GM18873 (cell line): ENCODE measurements at regions not wholly inside any gene's neighbourhood (a gene's known extent, or its start where the extent isn't known, plus 50 kb on each side); places are given as distances from the start of the nearest gene placed in this dataset.
"Not testable (repeated sequence)": the region's sequence is repeated elsewhere in the genome, so short reads cannot be mapped to it uniquely, and the experiment has no call there.

Experiments used
- ATAC-seq: cut with Tn5 transposase; IDR thresholded peaks from one replicate; pipeline ENCODE4 v1.9.1; 2021; ENCODE audit warnings: mild to moderate bottlenecking, moderate library complexity, moderate number of reproducible peaks; ENCODE audit not compliant: unreplicated experiment, low FRiP score

- no peak for ATAC-seq
These were observed 1180.9 kb downstream of the OTOL1 start for GRCh38 chr3:162677475-162677874.

DNA sequence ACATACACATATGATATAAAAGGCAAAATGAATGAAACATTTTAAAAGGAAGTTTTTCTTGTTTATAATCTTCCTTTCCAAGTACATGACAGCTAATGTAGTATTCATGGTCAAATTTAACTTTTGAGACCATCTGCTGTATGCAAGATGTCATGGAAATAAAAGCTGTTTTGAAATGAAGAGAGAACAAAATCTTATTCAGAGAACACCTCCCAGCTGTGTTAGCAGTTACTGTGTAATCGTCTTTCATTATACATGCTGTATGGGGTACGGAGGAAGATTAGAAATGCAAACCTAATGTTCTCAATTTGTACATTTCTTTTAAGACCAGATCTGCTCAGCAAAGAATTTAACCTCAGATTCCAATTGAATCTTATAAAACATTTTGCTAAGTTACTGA is 1182.3 kb downstream of the OTOL1 start:
- no peak for ATAC-seq

GRCh38 chr3:162684260-162684659 is 1187.7 kb downstream of the OTOL1 start:
- ATAC-seq: no peak

DNA sequence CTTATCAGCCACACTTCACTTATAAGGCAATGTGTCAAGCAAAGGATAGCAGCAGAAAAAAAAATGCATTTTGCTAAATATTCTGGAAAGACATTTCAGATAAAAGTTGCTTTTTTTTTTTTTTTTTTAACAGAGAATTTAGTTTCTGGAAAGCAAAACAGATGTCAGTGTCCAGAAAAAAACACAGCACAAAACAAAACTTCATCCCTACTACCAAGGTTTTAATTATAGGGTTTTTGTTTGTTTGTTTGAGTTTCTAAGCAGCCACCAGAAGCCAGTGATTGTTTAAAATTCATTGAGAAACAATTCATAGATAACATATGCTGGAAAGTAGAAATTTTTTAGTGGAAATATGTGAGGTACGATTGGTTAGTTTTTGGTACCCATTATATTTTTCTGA is 1202.7 kb downstream of the OTOL1 start:
- ATAC-seq: no peak

DNA sequence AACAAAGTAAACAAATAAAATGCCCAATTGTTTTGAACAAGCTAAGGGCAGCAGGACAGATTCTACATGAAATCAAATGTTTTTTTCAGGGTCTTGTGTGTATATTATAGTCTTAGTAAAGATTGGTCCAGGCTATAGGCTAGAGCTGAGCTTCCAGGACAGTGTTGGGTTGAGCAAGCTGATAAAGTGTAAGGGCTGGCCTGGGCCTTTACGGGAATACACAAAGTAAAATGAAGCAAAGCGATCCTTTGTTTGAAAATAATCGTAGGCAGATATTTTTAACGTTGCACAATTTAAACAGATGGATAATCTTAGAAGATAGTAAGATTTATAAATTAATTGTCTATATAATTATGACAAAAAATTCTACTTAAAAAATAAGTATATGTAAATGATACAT is 1204.6 kb downstream of the OTOL1 start:
- no peak for ATAC-seq

GRCh38 chr3:162702768-162703385 is 1206.3 kb downstream of the OTOL1 start:
- no peak for ATAC-seq

DNA sequence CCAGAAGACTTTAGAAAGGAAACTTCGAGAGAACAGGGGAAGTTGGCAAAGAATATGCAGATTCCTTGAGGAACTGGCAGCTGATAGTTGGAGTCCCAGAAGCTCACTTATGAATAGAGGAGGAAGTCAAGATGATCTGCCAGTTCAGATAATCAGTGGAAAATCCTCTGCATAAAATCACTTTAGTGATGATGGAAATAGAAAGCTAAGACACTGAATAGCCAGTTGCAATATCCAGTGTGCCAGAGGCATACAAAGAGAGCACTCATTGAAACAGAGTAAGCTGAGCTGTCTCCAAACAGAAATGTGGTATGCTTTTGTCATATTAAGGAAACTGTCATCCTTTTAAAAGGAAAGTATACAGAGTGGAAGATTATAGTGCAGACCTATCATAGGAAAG is 1207.6 kb downstream of the OTOL1 start:
- ATAC-seq: no peak

GRCh38 chr3:162704799-162705385 is 1208.3 kb downstream of the OTOL1 start:
- no peak for ATAC-seq

GRCh38 chr3:162708394-162708793 is 1211.8 kb downstream of the OTOL1 start:
- ATAC-seq: not testable (repeated sequence)

- ATAC-seq: not testable (repeated sequence)
These were observed 1212.5 kb downstream of the OTOL1 start for GRCh38 chr3:162708942-162709706.

- no peak for ATAC-seq
These were observed 1213.9 kb downstream of the OTOL1 start for GRCh38 chr3:162710332-162711112.

DNA sequence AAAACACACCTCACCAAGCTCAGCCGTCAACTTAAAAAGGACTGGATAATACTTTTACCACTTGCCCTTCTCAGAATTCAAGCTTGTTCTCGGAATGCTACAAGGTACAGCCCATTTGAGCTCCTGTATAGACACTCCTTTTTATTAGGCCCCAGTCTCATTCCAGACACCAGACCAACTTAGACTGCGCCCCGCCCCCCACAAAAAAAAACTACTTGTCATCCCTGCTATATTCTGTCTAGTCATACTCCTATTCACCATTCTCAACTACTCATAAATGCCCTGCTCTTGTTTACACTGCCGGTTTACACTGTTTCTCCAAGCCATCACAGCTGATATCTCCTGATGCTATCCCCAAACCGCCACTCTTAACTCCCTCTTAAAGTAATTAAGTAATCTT is 1220.5 kb downstream of the OTOL1 start:
- not testable (repeated sequence) for ATAC-seq

- ATAC-seq: no peak
These were observed 1222.1 kb downstream of the OTOL1 start for GRCh38 chr3:162718697-162719096.

- ATAC-seq: no peak
These were observed 1223.2 kb downstream of the OTOL1 start for GRCh38 chr3:162719684-162720341.

GRCh38 chr3:162721736-162722135 is 1225.1 kb downstream of the OTOL1 start:
- no peak for ATAC-seq

- ATAC-seq: no peak
These were observed 1225.7 kb downstream of the OTOL1 start for GRCh38 chr3:162722337-162722736.

- not testable (repeated sequence) for ATAC-seq
These were observed 1226.2 kb downstream of the OTOL1 start for GRCh38 chr3:162722796-162723195.

DNA sequence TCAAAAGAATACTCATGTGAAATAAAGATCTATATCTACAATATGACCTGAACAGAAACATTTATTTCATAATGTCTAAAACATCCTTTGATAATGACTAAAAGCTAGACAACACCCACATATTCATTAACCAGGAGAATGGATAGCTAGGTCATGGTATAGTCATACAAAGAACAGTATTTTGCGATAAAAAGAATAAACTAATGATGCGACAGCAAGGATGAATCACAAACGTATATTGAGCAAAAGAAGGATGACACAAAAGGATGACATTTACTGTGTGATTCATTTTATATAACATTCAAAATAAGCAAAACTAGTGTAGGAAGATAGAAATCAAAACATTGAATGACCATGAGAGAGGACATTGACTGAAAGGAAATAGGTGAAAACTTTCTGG is 1233.1 kb downstream of the OTOL1 start:
- ATAC-seq: no peak

GRCh38 chr3:162731961-162732360 is 1235.4 kb downstream of the OTOL1 start:
- ATAC-seq: not testable (repeated sequence)

GRCh38 chr3:162738784-162739183 is 1242.2 kb downstream of the OTOL1 start:
- ATAC-seq: no peak
